ENCODE measurements at regions not wholly inside any gene's neighbourhood (a gene's known extent, or its start where the extent isn't known, plus 50 kb on each side); places are given as distances from the start of the nearest gene placed in this dataset.

GRCh38 chr2:166812166-166812891 is 76.0 kb upstream of the XIRP2 start (continued):
- TF ChIP-seq BHLHE40 (IDR thresholded peaks at IDR 0.05; ENCODE audit: borderline replicate concordance in 1 of 2, low read depth in 2 of 2, low read length in 1 of 2) (no peak), BCL11A (IDR thresholded peaks at IDR 0.05; ENCODE audit: low read depth, low read length) (no peak), SIX5 (IDR thresholded peaks at IDR 0.05; ENCODE audit: low read depth, low read length, severe bottlenecking) (no peak), EED (IDR thresholded peaks at IDR 0.05; ENCODE audit: low read depth) (no peak), MXI1 (IDR thresholded peaks at IDR 0.05; ENCODE audit: low read depth, low read length) (no peak), NRF1 (conservative IDR thresholded peaks at IDR 0.05; ENCODE audit: low read depth, low read length) (no peak), ZBED1 (IDR thresholded peaks at IDR 0.05; ENCODE audit: borderline replicate concordance) (no peak), FOS (IDR thresholded peaks at IDR 0.05; ENCODE audit: borderline replicate concordance, extremely low read depth, insufficient read length) (no peak), BMI1 (IDR thresholded peaks at IDR 0.05; ENCODE audit: borderline replicate concordance) (no peak), RELB (IDR thresholded peaks at IDR 0.05; ENCODE audit: low read depth) (no peak), CREB1 (IDR thresholded peaks at IDR 0.05; ENCODE audit: low read depth) (no peak)

- intact Hi-C loops (cut with micrococcal nuclease; ENCODE audit: unreplicated experiment) = no loop called here
- in situ Hi-C loops (cut with MboI) = no loop called here
- H3K79me2 ChIP-seq (ENCODE audit: control insufficient read depth, insufficient read depth, low read length) = no peaks in the 10 kb centered on the region
- H3K36me3 ChIP-seq (ENCODE audit: control insufficient read depth in 2 of 2, insufficient read depth in 2 of 2, low read length in 1 of 2) = no peaks in the 10 kb centered on the region
- H2AFZ ChIP-seq (ENCODE audit: control insufficient read depth, low read depth, low read length) = no peak overlapping the region
- no peak overlapping the region for H3K4me3 ChIP-seq
- H3K4me1 ChIP-seq (ENCODE audit: control insufficient read depth, insufficient read depth, low read length) = no peaks in the 10 kb centered on the region
- H3K27ac ChIP-seq (ENCODE audit: control insufficient read depth, insufficient read depth) = no peak overlapping the region
- FAIRE-seq (no peak), ATAC-seq (no peak), DNase-seq (ENCODE audit: low read depth, low spot score) (no peak)
- RAD21 ChIA-PET (ENCODE audit: unreplicated experiment) = interaction anchor here (1.3 kb wide), 1 partner anchor 78 kb away, joined by 4 read pairs; no protein-coding TSS in a partner anchor
- H4K20me1 ChIP-seq (ENCODE audit: control insufficient read depth, insufficient read depth) = no peaks in the 10 kb centered on the region; the same call in 1 of the 2 replicates
- H3K9me3 ChIP-seq (replicated peaks; ENCODE audit: control insufficient read depth, insufficient read depth, low read length) = no peaks in the 10 kb centered on the region
- BruUV-seq (replicated peaks) = no TSS peak
- H3K27me3 ChIP-seq (replicated peaks in 1 of 2; ENCODE audit: control insufficient read depth in 2 of 2, insufficient read depth in 2 of 2, low read length in 1 of 2) = no peaks in the 10 kb centered on the region
- no peak overlapping the region for H3K9ac ChIP-seq (ENCODE audit: control insufficient read depth, insufficient read depth, low read length)
- H3K4me2 ChIP-seq (ENCODE audit: control insufficient read depth, insufficient read depth) = no peak overlapping the region
- POLR2A ChIA-PET = no interaction called here
- CTCF ChIA-PET = no interaction called here
- 26% methylated on average over 2 of the region's 2 CpGs for WGBS (ENCODE audit: insufficient coverage, insufficient replicate concordance, low lambda C conversion rate, missing lambda C conversion rate)
- SMC1A ChIA-PET (ENCODE audit: uncharacterized antibody, unreplicated experiment) = interaction anchor here (1.6 kb wide), 1 partner anchor 21 kb away, joined by 3 read pairs; no protein-coding TSS in a partner anchor
- TF ChIP-seq RB1 (IDR thresholded peaks at IDR 0.05; ENCODE audit: borderline replicate concordance) (no peak), SIX5 (IDR thresholded peaks at IDR 0.05; ENCODE audit: low read depth, low read length, severe bottlenecking) (no peak), HDAC2 (IDR thresholded peaks at IDR 0.05) (no peak), STAT3 (IDR thresholded peaks at IDR 0.05; ENCODE audit: low read depth, low read length) (no peak), BMI1 (IDR thresholded peaks at IDR 0.05; ENCODE audit: borderline replicate concordance) (no peak), HSF1 (IDR thresholded peaks at IDR 0.05; ENCODE audit: low read depth, low read length) (no peak), PKNOX1 (IDR thresholded peaks at IDR 0.05) (no peak)
Measured at GRCh38 chr2:166805753-166806152, 82.5 kb upstream of the XIRP2 start.
